ENCODE measurements at regions not wholly inside any gene's neighbourhood (a gene's known extent, or its start where the extent isn't known, plus 50 kb on each side); places are given as distances from the start of the nearest gene placed in this dataset.

DNA sequence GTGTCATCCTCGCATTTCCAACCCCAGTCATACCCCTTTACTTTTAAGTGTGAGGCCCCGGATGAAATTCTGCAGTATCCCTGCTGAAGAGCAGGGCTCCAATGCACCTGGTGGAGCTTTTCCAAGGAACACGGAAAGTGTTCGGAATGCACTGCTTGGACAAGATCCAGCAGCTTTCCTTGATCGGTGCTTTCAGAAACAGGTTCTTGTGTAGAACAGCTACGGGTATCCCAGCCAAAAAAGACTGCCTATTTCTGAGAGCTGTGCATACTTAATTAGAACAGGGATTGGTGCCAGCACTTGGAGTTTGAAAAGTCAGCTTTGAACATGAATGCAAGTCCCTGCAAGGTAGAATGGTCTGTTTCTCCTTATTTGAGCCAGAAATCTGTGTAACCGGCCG is 87.2 kb upstream of the C1QTNF9B start:
- DNase-seq, result no peak

DNA sequence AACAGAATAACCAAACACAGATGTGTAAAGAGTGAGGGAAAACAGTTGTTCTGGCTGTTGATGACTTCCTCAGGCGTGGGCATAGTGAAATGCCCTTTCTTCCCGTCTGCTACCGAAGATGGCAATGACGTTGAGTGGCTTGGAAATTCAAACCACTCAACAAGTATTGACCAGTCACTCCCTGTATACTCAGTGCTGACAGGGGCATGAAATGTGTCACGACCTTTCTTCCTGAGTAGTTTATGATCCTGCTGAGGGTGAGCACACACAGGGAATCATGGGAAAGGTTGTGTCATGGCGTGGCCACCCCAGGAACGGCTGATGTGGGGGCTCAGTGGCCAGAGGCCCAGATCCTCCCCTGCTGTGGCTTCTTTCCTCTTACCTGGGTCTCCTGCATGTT is 87.8 kb upstream of the C1QTNF9B start:
- DNase-seq, result no peak

DNA sequence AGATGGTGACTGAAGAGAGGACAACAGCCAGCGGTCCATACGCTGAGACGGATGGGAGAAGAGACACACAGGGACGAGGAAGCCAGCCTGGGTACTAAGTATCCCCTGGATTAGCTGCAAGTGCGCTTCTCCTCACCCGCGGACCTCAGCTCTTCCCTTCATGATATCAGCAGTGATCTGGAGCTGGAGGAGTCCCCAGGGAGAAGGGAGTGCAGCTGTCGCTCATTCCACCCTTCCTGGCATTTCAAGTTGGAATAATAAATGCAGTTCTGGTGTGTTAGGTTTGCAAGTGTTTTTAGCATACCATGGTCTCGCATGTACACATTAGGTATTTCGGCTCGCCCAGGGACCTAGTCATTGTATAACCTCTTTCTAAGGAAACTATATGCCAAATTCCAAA is 88.5 kb upstream of the C1QTNF9B start:
- DNase-seq, result no peak

DNA sequence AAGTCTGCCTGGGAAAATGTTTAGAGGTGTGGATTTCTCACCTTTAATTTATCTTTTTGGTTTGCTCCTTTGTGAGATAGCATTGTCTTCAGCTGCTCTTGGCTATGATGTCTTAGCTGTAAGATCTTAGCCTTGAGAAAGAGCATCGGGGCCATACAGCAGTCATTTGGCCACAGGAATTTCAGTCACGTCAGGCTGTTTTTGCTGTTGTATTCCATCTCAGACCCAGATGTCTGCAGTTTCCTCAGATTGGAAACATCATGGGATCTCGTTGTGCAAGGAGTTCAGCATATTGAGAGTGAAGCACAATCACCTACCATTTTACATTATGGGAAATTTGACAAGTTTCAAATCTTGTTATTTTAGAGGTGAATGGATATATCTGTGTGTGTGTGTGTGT is 89.3 kb upstream of the C1QTNF9B start:
- no peak for DNase-seq

DNA sequence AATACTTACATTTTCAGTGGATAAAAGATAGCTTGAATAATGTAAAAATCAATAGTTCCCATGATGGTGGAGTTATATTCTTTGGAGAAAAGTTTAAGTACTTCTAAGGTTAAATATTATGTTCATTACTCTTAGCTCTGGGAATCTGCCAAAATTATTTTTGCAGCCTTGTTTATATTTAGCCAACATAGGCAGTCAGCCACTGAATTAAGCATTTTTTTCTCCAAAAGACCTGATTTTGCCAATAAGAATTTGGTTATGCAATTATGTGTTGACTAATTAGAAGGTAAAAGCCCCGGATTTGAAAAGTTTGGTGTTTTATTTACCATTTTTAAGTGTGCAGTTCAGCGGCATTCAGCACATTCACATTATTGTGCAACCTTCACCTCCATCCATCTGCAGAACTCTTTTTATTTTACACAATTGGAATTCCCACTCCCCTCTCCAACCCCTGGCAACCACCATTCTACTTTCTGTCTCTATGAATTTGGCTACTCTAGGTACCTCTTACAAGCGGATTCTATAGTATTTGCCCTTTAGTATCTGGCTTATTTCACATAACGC is 90.1 kb upstream of the C1QTNF9B start:
- no peak for DNase-seq

DNA sequence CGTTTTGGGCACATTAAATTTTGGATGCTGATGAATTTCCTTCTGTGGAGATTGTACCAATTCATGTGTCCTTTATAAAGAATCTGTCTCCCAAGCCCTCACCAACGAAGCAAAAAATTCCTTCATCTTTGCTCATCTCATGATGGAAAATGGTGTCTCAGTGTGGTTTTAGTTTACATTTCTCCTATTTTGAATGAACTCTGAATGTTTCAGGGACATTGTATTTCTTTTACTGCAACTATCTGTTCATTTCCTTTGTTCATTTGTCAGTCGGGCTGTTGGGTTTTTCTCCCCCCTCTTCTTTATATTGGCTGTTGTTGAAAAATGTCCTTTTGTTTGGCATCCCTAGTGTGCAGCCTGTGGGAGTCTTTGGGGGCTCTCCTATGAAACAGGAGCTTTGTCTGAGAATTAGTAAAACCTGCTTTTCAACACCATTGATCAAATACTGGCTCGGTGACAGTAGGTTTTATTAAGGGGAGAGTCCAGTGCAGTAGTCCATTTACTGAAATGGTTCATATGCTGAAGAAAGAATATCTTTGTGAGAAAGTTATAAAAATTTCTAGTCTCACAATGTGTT is 91.3 kb upstream of the C1QTNF9B start:
- no peak for DNase-seq

DNA sequence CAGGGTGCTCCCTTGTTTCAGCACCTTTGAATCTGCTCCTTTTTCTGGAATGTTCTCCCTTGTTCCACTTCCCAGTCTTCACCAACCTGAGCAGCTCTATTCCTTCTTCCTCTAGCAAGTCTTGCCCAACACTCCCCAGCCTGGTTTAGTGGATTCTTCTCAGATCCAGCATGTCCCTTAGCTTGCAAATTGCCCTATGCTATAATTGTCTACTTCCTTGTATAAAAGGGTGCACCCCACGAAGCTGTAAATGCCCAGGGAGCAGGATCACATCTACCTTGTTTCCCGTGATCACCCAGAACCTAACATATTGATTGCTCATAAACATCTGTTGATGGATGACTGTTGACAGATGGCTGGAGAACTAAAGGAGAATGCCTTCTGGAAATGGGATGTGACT is 93.2 kb upstream of the C1QTNF9B start:
- no peak for DNase-seq

DNA sequence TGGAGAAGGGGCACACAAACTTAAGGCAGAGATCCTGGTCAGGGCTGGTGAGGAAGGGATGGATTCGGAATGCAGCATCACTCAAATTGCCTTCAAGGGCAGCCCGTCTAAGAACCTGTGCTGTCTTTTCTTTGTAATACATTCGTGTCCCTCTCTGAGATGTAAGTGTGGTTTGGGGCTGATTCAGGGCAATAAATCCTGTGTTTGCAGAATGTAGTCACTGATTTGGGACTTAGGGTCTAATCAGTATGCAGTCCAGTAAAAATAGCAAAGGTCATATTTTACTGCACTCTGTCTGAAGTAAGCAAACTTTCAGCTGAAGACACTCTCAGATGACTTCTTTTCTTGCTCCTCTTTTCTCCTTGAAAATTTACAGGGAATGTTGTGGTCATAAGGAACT is 93.8 kb upstream of the C1QTNF9B start:
- no peak for DNase-seq

DNA sequence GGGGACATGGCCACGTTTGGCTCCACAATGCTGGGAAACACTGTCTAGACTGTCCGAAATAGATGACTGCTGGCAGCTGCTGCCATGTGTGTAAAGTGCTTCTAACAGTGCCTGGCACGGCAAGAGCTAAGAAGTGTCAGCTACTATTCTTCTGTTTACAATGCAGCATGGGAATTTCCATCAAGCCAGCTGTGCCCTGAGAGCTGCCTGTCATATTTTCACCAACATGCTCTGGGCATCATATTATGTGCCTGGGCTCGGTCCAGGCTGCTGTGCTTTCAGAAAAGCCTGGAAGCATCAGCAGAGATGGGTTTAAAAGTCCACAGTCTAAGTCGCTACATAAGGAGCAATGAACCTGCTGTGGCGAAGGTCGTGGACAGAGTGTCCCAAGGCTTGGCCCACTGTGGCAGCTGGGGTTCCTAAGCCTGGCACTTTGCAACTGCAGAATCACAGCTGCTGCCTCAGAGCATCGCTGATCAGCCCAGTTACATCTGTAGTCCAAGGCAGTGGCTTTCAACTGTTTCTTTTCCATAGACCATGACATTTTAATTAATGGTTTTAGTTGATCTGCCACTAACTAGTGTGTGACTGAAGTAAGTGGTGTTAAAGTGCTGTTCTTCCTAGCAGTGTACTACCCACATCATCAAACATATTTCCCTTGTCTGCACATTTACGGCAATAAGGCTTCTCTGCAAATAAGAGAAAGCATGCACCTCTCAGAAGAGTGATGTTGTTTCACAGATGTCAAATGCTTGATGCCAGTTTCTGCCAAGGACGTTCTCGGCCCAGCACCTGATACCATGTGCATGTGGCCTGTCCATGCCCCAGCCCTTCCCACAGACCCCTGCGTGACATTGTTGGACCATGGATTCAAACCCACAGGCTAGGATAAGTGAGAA is 95.7 kb upstream of the C1QTNF9B start:
- no peak for DNase-seq

DNA sequence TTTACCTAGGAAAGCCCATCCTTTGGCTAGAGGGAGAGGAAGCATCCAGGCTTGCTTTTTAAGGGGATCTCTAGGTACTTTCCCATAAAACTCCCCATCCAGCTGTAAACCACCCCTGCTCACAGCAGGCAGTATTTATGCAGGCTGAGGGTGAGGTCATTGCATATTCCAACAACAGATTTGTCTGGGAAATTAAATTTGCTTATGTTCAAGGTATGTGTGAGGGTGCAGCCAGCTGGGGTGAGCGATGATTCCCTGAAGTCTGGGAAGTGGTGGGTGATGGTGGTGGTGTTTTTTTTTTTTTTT is 96.3 kb upstream of the C1QTNF9B start:
- DNase-seq, result no peak

DNA sequence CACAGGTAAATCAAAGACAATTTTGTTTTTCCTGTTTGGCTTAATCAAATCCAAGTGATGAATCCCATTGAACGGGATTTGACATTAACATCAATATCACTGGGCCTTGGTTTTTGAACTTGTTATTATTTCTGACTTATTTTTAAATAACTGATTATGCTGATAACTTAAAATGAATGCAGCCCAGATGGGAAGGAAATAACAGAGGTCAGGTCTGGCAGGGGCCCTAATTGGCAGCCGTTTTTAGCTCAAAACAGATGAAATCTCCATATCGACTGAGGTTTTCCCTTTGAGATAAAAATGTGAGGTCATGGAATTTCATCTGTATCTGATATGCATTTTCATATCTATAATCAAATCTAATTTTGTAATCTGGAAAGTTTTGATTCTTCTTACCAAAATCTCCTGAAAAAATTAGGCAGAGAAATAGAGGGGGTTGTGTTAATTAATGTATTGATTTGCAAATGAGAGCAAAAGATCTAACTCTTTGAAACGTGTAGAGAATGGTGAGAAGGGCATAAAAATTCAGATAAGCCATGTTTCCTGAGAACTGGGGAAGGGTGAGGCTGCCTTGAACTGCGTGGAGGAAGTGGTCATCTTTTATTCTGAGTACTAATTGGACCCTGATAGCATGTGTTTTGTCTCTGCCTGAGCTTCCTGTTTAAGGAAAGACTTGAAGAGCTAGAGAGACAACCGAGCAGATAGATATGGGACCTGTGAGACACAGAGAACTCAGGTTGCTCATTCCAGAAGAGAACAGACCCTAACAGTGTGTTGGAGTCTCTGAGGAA is 98.2 kb upstream of the C1QTNF9B start:
- no peak for DNase-seq

DNA sequence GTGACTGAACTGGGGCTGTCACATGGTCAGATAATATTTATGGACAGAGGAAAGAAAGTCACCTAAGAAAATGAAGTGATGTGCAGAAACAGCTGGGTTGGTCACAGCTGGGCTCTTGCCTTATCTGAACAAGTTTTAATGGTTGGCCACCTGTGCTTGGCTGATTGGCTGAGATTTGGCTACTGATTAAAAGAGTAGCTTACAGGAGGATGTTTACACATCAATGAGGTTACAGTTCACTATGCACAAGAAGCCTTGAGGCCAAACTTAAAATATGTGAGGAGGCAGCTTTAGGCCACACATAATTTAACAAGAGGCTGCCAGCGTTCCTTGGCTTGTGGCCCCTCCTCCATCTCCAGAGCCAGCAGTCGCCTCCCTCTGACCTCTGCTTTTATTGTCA is 99.2 kb upstream of the C1QTNF9B start:
- DNase-seq, result no peak

DNA sequence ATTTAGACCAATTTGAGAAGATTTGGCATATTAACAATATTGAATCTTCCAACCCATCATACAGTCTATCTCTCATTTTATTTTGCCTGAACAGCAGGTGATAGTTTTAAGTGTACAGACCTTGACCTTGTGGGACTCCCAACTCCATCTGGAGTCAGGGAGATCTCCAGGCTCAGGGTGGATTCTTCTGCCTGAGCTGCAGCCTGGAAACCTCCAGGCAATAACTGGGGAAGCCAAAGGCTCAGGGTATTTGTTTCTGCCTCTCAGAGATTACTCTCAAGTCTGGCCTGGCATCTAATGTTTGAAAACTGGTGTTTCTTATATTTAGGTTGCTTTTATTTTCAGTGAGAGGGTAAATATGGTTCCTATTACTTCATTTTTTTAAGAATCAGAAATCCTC is 102.1 kb upstream of the C1QTNF9B start:
- DNase-seq, result no peak

DNA sequence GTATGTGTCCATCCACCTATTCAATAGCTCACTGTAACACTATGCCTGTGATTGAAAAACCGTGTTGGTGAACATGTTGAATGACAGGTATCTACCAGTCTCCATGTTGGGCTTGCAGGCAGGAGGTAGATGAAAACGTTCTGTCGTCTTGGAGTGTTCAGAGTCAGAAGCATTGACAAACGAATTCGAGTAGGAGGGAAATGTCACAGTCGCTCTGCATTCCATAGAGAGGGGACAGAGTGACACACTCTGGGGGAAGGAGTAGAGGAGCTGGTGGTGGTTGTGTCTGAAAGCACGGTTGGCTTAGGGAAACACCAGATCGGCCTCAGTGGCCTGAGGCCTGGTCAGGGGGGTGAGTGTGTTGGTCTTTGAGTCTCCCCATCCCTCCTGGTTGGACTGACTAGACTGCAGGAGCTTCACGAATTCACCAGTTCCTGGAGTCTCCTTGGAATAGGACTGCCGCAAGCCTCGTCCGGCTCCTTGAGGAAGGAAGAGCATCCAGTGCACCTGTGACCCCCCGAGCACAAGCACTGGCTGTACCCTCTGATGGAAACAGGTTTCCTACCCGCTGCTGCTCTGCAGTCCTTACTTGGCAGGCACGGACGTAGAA is 105.0 kb upstream of the C1QTNF9B start:
- DNase-seq, result no peak

DNA sequence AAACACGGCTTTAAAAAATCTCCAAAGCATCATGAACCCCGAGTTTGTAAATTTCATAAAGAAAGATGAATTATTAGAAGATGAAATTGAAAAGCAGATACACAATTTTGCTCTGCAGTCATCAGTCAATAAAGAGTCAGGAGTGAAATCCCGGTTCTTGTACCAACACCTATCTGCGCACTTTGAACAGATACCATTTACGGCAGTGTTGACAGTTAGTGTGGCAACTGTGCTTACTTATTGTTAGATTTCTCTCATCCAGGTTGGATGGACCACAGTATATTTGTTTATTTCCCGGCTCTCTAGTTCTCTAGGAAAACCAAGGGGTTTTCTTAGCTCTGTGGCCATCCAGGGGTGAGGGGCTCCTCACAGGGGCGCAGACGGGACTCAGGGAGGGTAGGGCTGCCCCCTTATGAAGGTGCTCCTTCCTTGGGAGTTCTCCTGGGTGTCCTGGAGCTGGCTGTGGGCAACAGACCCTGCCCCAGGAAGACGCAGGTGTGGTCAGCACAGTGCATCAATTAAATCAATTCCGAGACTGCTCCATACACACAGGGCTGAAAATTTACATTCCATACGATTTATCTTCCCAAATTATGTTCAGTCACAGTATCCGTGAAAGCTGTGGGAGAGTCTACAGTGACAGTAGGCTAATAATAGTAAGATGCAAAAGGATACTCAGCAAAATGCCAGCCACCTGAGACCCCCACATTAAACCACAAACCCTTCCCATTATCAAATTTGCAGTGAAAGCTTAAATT is 107.0 kb upstream of the C1QTNF9B start:
- no peak for DNase-seq

DNA sequence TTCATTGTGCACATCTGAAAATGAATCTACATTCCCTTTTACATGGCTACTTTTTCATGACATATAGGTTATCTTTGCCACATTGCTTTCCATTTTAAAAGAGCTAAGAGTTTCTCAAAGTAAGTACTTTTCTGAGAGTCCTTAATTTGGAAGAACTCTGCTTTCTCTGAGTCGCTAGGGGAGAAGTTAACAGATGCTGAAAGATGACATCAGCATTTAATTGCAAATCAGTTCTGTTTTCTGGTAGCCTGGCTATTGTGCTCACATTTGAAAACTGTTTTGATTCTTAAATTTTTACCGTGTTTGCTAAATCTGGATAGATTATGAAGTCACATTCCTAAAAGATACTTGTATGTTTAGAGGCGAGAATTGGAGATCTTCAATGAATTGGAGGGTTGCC is 107.7 kb upstream of the C1QTNF9B start:
- DNase-seq, result no peak

DNA sequence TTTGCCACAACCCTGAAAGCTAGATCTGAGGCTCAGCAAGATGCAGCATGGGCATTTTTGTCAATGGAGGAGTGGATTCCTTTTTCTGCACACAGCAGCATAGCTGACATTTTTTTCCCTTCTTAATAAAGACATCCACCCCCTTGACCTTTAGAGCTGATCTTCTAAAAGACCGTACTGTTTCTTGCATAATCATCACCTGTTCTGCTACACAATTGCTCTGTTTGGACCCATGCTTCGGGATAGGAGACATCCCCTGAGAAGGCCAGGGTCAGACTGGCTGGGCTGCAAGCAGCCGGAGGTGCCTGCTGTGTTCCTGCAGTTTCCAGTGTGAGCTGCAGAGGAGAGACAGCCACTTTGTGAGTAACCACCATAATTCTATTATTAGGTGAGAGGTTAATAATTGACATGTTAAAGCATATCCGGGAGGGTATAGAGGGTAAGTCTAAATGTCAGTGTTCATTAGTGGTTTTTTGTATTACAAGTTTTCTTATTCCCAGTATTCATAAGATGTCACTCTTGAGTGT is 108.5 kb upstream of the C1QTNF9B start:
- no peak for DNase-seq

DNA sequence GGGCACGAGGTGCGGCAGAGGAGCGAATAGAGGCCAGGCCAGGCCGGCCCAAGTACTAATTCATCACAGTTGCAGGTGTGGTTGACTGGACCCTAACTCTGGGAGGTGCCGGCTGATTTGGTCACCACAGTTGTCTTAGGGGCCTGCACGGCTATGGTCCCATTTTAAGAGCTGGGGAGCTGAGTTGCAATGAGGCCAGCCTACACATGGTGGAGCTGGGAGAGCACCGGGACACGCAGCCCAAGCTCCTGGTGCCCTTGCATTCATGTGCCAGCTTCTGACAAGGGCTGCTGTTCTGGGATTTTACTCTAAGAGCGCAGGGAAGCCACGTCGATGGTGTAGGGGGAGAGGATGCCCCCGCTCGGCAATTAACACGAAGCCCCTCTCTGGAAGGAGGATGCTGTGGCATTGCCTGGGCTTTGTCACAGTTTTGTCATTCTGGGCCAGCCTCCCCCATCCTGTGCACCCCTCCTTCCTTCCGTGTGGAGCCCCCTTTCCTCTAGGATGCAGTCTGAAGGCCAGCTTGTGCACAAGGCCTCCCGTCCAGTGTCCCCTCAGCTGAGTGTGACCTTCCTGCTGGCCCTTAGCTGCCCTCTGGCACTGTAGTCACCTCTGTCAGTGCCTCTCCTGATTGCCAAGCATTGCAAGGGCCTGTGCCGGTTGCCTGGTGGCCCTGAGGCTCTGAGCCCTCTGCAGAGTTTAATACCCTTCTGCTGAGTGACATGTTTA is 109.4 kb upstream of the C1QTNF9B start:
- no peak for DNase-seq

DNA sequence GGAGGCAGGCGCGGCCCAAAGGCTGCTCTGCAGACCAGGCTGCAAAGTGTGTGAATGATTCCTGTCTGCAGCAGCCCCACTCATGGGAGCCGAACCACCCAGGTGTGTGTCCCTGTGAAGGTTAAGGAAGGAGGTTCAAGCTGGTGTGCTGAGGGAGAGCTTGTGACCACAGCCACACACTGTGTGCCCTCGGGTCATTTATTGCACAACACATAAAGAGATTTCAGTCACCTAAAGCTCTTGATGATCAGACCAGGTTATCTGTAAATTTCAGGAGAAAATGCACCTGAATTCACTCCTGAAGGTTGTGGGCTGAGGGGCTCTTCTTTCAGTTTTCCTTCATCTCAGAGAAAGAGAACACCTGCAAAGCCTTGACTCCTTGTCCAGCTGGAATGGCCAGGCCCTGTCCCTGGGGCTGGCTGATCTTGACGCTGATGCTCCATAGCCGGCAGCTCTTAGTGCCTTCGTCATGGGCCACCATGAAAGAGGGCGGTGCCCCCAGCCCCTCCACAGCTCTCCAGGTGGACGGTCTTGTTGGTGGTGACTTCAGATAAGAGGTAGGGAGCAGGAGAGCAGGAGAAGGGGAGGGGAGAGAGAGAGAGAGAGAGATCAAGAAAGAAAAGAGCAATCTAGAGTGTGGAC is 110.8 kb upstream of the C1QTNF9B start:
- no peak for DNase-seq

DNA sequence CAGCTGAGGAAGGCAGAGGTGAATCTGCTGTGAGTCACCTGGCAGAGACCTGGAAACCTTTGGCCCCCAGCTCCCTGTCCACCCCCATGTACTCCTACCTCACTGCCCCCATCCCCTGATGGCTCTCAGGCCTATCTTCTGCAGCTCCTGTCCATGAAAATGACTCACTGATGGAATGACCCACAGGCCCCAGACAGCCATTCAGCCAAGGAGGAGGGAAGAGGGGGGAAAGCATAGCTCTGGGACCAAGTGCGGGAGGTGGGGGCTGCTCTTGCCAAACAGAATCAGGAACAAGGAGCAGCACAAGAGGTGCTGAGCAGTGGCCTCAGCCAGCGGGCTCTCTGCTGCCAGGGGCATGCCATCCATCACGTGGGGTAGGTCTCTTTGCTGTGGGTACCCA is 111.4 kb upstream of the C1QTNF9B start:
- DNase-seq, result no peak

DNA sequence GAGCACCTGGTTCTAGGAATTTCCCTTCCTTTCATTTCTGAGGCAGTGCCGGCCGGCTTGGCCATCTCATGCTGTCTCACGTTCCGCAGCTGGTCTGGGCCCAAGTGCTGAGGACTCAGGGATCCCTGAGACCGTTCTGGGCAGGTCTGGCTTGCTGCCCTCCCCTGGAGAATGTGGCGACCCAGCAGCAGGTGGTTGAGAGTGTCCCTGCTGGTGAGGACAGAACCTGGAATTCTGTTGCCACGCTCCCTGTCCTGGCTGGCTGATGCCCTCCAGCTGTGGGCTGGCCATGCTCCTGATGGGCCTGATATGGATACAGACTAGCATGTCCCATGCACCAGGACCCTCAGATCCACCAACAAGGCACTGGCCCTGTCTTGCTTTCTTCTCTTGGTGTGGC is 114.0 kb upstream of the C1QTNF9B start:
- DNase-seq, result no peak

Measured in hematopoietic multipotent progenitor cell treated with erythropoietin and hydrocortisone succinate and interleukin-3 and kit ligand, for 8 days (in vitro differentiated cells).